Trophoblast cell (in vitro differentiated cells and primary cell): ENCODE measurements at regions not wholly inside any gene's neighbourhood (a gene's known extent, or its start where the extent isn't known, plus 50 kb on each side); places are given as distances from the start of the nearest gene placed in this dataset.
"Not testable (repeated sequence)": the region's sequence is repeated elsewhere in the genome, so short reads cannot be mapped to it uniquely, and the experiment has no call there.

Source experiments
- DNase-seq, 2 donors: peaks; one replicate each; pipeline ENCODE4 v3.0.0-alpha.2; 2016
- H2AFZ ChIP-seq: 2 replicates; pipeline ENCODE4 v1.6.1; 2013; ENCODE audit warnings: low read length, moderate library complexity, mild to moderate bottlenecking; ENCODE audit not compliant: insufficient read depth, poor library complexity
- H2AK5ac ChIP-seq: 2 replicates; pipeline ENCODE4 v1.6.1; 2013; ENCODE audit warnings: mild to moderate bottlenecking, low read length
- H2BK120ac ChIP-seq: 2 replicates; pipeline ENCODE4 v1.6.1; 2013; ENCODE audit warnings: low read length, mild to moderate bottlenecking, moderate library complexity; ENCODE audit not compliant: insufficient read depth, poor library complexity
- H2BK12ac ChIP-seq: 2 replicates; pipeline ENCODE4 v1.6.1; 2013; ENCODE audit warnings: mild to moderate bottlenecking, low read length, moderate library complexity
- H2BK5ac ChIP-seq: 2 replicates; pipeline ENCODE4 v1.6.1; 2013; ENCODE audit warnings: low read length, low read depth, moderate library complexity, mild to moderate bottlenecking; ENCODE audit not compliant: poor library complexity
- H3K14ac ChIP-seq: 2 replicates; pipeline ENCODE4 v1.6.1; 2013; ENCODE audit warnings: mild to moderate bottlenecking, low read length
- H3K18ac ChIP-seq: 2 replicates; pipeline ENCODE4 v1.6.1; 2013; ENCODE audit warnings: mild to moderate bottlenecking, low read length
- H3K23ac ChIP-seq: 2 replicates; pipeline ENCODE4 v1.6.1; 2013; ENCODE audit warnings: low read length
- H3K27ac ChIP-seq: 2 replicates; pipeline ENCODE4 v1.5.1; 2013; ENCODE audit warnings: low read depth, mild to moderate bottlenecking, inconsistent platforms, low read length, moderate library complexity
- H3K27me3 ChIP-seq: 2 replicates; pipeline ENCODE4 v1.6.1; 2013; ENCODE audit warnings: inconsistent platforms, mild to moderate bottlenecking, low read length, moderate library complexity; ENCODE audit not compliant: insufficient read depth
- H3K36me3 ChIP-seq, 2 experiments: 1 replicate in 1 of 2; 2 replicates in 1 of 2; pipeline ENCODE4 v1.6.1; 2013; ENCODE audit warnings: low read length in 2 of 2, mild to moderate bottlenecking in 2 of 2, moderate library complexity in 1 of 2; ENCODE audit not compliant: insufficient read depth in 2 of 2, control insufficient read depth in 1 of 2
- H3K4ac ChIP-seq: 2 replicates; pipeline ENCODE4 v1.6.1; 2013; ENCODE audit warnings: low read depth, mild to moderate bottlenecking, low read length, moderate library complexity
- H3K4me1 ChIP-seq, 2 experiments: 1 replicate in 1 of 2; 2 replicates in 1 of 2; pipeline ENCODE4 v1.6.1; 2013; ENCODE audit warnings: low read length in 2 of 2, mild to moderate bottlenecking in 2 of 2, moderate library complexity in 1 of 2; ENCODE audit not compliant: insufficient read depth in 2 of 2, control insufficient read depth in 1 of 2
- H3K4me2 ChIP-seq: 2 replicates; pipeline ENCODE4 v1.6.1; 2013; ENCODE audit warnings: inconsistent platforms, mild to moderate bottlenecking, low read length, moderate library complexity
- H3K4me3 ChIP-seq: 2 replicates; pipeline ENCODE4 v1.5.1; 2013; ENCODE audit warnings: mild to moderate bottlenecking, low read depth, low read length, inconsistent platforms
- H3K79me1 ChIP-seq: one replicate; pipeline ENCODE4 v1.6.1; 2013; ENCODE audit warnings: low read length
- H3K79me2 ChIP-seq: 2 replicates; pipeline ENCODE4 v1.6.1; 2013; ENCODE audit warnings: low read length, mild to moderate bottlenecking; ENCODE audit not compliant: control insufficient read depth, insufficient read depth, poor library complexity
- H3K9ac ChIP-seq: 2 replicates; pipeline ENCODE4 v1.6.1; 2013; ENCODE audit warnings: mild to moderate bottlenecking, low read length
- H3K9me3 ChIP-seq: 2 replicates; pipeline ENCODE4 v1.6.1; 2013; ENCODE audit warnings: low read depth, mild to moderate bottlenecking, control low read depth, inconsistent platforms, low read length; ENCODE audit not compliant: insufficient read depth
- H4K12ac ChIP-seq: 2 replicates; pipeline ENCODE4 v1.6.1; 2013; ENCODE audit warnings: low read depth, mild to moderate bottlenecking, low read length, moderate library complexity
- H4K8ac ChIP-seq: 2 replicates; pipeline ENCODE4 v1.6.1; 2013; ENCODE audit warnings: low read depth, mild to moderate bottlenecking, low read length, moderate library complexity
- H4K91ac ChIP-seq: one replicate; pipeline ENCODE4 v1.6.1; 2013; ENCODE audit warnings: low read depth, mild to moderate bottlenecking, low read length, moderate library complexity
- WGBS: extraction: QIAGEN DNeasy Blood & Tissue Kit; methylation state at CpG from one replicate; pipeline ENCODE4 v1.1.7; 2013; ENCODE audit warnings: missing lambda C conversion rate; ENCODE audit not compliant: insufficient read length, insufficient coverage; ENCODE audit errors: extremely low coverage; 5-methylcytosine and 5-hydroxymethylcytosine counted together

DNA sequence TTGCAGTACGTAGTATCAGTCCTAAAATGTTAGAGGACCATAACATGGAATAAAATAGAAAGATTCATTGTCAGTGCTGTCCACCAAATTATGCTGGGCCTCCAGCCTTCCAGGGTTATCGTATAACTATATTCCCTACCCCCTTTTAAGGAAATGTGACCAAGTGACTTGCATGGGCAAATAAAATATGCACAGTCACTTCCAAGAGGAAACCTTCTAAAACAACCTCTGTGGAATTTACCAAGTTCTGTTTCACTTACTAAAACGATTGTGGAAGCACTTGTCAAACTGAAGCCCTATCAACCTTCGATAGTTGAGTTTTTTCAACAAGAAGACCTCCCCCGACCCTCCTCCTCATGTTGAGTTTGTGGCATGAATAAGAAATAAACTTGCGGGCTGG lies 345.4 kb upstream of the C16orf82 start:
- no peak overlapping the region for H2AFZ ChIP-seq
- no CpG with 5 or more reads among the region's 6 CpGs for WGBS

DNA sequence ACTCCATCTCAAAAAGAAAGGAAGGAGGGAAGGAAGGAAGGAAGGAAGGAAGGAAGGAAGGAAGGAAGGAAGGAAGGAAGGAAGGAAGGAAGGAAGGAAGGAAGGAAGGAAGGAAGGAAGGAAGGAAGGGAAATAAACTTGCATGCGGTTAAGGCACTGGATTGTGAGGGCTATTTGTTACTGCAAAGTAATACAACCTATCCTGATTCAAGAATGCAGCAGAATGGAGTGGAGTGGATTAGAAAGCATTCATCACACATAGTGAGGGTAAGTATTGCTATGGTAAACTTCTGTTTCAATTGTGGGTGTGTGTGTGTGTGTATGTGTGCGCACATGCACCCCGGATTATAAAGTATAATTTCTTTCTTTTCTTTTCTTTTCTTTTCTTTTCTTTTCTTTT lies 344.8 kb upstream of the C16orf82 start:
- not testable (repeated sequence) for H3K36me3 ChIP-seq, H2BK5ac ChIP-seq, H3K27ac ChIP-seq, H3K4ac ChIP-seq, H3K4me2 ChIP-seq, H3K23ac ChIP-seq, H2AFZ ChIP-seq, H2AK5ac ChIP-seq, H3K79me2 ChIP-seq, H3K18ac ChIP-seq, H3K79me1 ChIP-seq, H2BK12ac ChIP-seq, H3K9ac ChIP-seq, H2BK120ac ChIP-seq, H3K9me3 ChIP-seq, H4K91ac ChIP-seq, H3K4me1 ChIP-seq, H4K8ac ChIP-seq, H3K27me3 ChIP-seq, H4K12ac ChIP-seq, DNase-seq, H3K4me3 ChIP-seq, H3K14ac ChIP-seq
- WGBS: no CpG with 5 or more reads among the region's 3 CpGs

More for the DNA sequence above, 345.4 kb upstream of the C16orf82 start:
- H3K4me1 ChIP-seq: no peaks in the 10 kb centered on the region
- no peak overlapping the region for H3K4me2 ChIP-seq
- H3K18ac ChIP-seq: no peak overlapping the region
- H3K27me3 ChIP-seq: no peaks in the 10 kb centered on the region
- no peaks in the 10 kb centered on the region for H3K79me1 ChIP-seq
- no peak overlapping the region for H3K14ac ChIP-seq
- no peak overlapping the region for H2AK5ac ChIP-seq
- H3K9me3 ChIP-seq: no peaks in the 10 kb centered on the region
- H4K91ac ChIP-seq: no peak overlapping the region
- H3K9ac ChIP-seq: no peak overlapping the region
- no peak overlapping the region for H4K8ac ChIP-seq
- H3K27ac ChIP-seq: no peak overlapping the region
- no peak overlapping the region for H2BK12ac ChIP-seq
- no peak for DNase-seq
- H2BK5ac ChIP-seq: no peak overlapping the region
- H3K4ac ChIP-seq: no peak overlapping the region
- H2BK120ac ChIP-seq: no peak overlapping the region
- H3K36me3 ChIP-seq: no peaks in the 10 kb centered on the region
- H3K23ac ChIP-seq: no peak overlapping the region
- no peak overlapping the region for H4K12ac ChIP-seq
- no peaks in the 10 kb centered on the region for H3K79me2 ChIP-seq
- H3K4me3 ChIP-seq: no peak overlapping the region

DNA sequence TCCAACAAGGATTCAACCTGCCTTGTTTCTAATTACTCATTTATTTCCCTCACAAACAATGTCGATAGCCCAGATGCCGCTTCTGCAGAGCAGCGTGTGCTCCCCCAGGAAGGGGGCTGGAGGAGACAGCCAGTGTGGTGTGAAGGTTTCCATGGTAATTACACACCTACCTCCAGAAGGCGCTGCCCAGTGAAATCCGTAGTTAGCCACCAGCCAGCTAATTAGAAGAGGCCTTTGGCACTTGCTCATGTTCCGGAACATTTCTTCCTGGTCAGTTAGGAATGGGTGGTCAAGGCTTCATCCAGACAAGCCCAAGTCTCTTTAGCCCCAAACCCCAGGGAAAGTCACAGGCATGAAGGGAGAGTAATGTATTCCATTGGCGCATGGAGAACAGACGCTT lies 342.5 kb upstream of the C16orf82 start:
- no peaks in the 10 kb centered on the region for H3K79me1 ChIP-seq
- H3K4ac ChIP-seq: no peak overlapping the region
- no peak overlapping the region for H3K18ac ChIP-seq
- no peak overlapping the region for H2AK5ac ChIP-seq
- no peaks in the 10 kb centered on the region for H3K79me2 ChIP-seq
- H3K4me2 ChIP-seq: no peak overlapping the region
- H3K14ac ChIP-seq: no peak overlapping the region
- DNase-seq: no peak
- H3K36me3 ChIP-seq: no peaks in the 10 kb centered on the region
- no peak overlapping the region for H4K12ac ChIP-seq
- H3K27me3 ChIP-seq: no peaks in the 10 kb centered on the region
- H3K9ac ChIP-seq: no peak overlapping the region
- H3K9me3 ChIP-seq: no peaks in the 10 kb centered on the region
- H3K4me1 ChIP-seq: no peaks in the 10 kb centered on the region
- H2AFZ ChIP-seq: no peak overlapping the region
- no peak overlapping the region for H2BK5ac ChIP-seq
- H3K23ac ChIP-seq: no peak overlapping the region
- H2BK12ac ChIP-seq: no peak overlapping the region
- no peak overlapping the region for H3K4me3 ChIP-seq
- H3K27ac ChIP-seq: no peak overlapping the region
- H4K8ac ChIP-seq: no peak overlapping the region
- WGBS: no CpG with 5 or more reads among the region's 8 CpGs
- H2BK120ac ChIP-seq: no peak overlapping the region
- no peak overlapping the region for H4K91ac ChIP-seq

DNA sequence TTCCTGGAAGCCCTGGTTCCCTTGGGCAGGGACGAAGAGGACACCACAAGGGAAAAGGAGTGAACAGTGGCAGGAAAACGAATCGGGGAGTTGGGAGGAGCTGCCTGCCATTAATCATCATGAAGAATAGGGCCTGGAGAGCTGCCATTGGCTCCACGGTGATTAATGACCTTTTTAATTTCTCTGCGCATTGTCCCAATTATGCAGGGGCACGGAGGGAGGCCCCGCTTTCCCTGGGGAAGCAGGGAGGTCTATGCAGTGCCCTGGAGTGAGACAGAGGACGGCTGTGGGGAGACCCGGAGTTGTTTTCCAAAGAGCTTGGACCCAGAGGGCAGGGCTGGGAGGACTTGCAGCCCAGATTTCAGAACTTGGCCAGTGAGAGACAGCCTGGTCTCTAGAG lies 338.9 kb upstream of the C16orf82 start:
- DNase-seq: no peak
- H3K36me3 ChIP-seq: no peaks in the 10 kb centered on the region
- no CpG with 5 or more reads among the region's 9 CpGs for WGBS
- no peaks in the 10 kb centered on the region for H3K79me1 ChIP-seq
- H4K12ac ChIP-seq: no peak overlapping the region
- H3K4ac ChIP-seq: no peak overlapping the region
- H2AK5ac ChIP-seq: no peak overlapping the region
- no peaks in the 10 kb centered on the region for H3K27me3 ChIP-seq
- H3K18ac ChIP-seq: no peak overlapping the region
- no peaks in the 10 kb centered on the region for H3K4me1 ChIP-seq
- H3K9me3 ChIP-seq: no peaks in the 10 kb centered on the region
- H4K8ac ChIP-seq: no peak overlapping the region
- H2AFZ ChIP-seq: no peak overlapping the region
- no peak overlapping the region for H3K27ac ChIP-seq
- no peak overlapping the region for H3K4me2 ChIP-seq
- no peak overlapping the region for H2BK120ac ChIP-seq
- H3K23ac ChIP-seq: no peak overlapping the region
- no peak overlapping the region for H2BK12ac ChIP-seq
- no peak overlapping the region for H3K4me3 ChIP-seq
- no peak overlapping the region for H2BK5ac ChIP-seq
- H3K14ac ChIP-seq: no peak overlapping the region
- H3K9ac ChIP-seq: no peak overlapping the region
- no peaks in the 10 kb centered on the region for H3K79me2 ChIP-seq
- no peak overlapping the region for H4K91ac ChIP-seq
